ENCODE measurements at regions not wholly inside any gene's neighbourhood (a gene's known extent, or its start where the extent isn't known, plus 50 kb on each side); places are given as distances from the start of the nearest gene placed in this dataset.
"Not testable (repeated sequence)": the region's sequence is repeated elsewhere in the genome, so short reads cannot be mapped to it uniquely, and the experiment has no call there.

DNA sequence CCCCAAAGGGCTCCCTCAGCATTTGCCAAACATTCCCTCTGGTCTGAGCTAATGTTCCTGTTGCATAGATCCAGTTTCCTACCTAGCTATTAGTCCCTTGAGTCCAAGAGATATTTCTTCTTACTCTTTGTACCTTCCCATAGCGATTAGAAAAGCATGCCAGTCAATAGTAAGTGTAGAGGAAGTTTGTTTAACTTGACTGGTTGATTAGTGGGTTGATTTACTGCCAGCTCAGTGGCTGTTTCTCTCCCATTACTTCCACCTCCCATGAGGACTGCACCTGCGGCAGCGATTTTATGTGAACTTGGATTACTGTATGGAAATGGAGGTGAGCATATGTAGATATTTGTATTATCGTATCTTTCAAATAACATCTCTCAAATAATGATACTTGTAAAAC is 1748.4 kb upstream of the CELF4 start:
- no peak overlapping the region for H3K27ac ChIP-seq (ENCODE audit: low read depth, low read length)
- no CpG with 5 or more reads among the region's 4 CpGs for WGBS (ENCODE audit: insufficient coverage)
- no peak for DNase-seq (ENCODE audit: low read depth in 4 of 6, low spot score in 6 of 6)
- H3K27me3 ChIP-seq (ENCODE audit: control insufficient read depth, insufficient read depth, low read length): no peaks in the 10 kb centered on the region
- H3K36me3 ChIP-seq (ENCODE audit: control insufficient read depth, insufficient read depth, low read length): peaks cover 4% of the 10 kb centered on the region
- no peaks in the 10 kb centered on the region for H3K4me1 ChIP-seq (ENCODE audit: control insufficient read depth, insufficient read depth, low read length)
- no peak overlapping the region for H3K4me3 ChIP-seq (ENCODE audit: low read depth, low read length)
- no peaks in the 10 kb centered on the region for H3K9me3 ChIP-seq (ENCODE audit: control insufficient read depth, insufficient read depth, low read length)

DNA sequence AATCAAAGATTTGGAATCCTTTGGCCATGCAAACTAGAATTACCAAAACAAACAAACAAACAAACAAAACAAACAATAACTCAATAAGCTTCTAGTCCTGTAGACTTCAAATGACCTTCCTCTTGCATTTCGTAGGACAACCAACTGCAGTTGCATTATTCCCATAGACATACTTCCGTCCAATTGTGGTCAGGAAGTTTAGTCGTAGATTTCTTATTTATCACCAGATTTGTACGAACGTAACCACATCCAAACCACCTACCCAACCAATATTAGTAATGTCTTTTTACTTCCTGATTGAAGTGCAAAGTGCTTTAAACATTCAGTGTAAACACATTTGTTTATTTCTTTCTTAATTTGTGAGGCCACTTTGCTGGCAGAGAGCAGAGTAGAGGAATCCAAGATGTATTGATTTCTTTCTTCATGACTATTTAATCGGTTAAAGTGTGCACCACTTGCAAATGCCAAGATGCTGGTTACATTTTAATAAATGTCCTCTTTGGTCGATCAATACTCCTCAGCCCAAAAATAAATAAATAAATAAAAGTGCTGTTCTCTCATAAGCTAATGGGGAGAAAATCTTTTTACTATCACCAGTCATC is 1745.6 kb upstream of the CELF4 start:
- Histone ChIP-seq H3K4me1 (ENCODE audit: control insufficient read depth, insufficient read depth, low read length) (no peaks in the 10 kb centered on the region), H3K36me3 (ENCODE audit: control insufficient read depth, insufficient read depth, low read length) (peaks cover 6% of the 10 kb centered on the region), H3K9me3 (ENCODE audit: control insufficient read depth, insufficient read depth, low read length) (peaks cover 2% of the 10 kb centered on the region), H3K27ac (ENCODE audit: low read depth, low read length) (no peak overlapping the region), H3K4me3 (ENCODE audit: low read depth, low read length) (no peak overlapping the region), H3K27me3 (ENCODE audit: control insufficient read depth, insufficient read depth, low read length) (no peaks in the 10 kb centered on the region)
- no peak for DNase-seq (ENCODE audit: low read depth in 4 of 6, low spot score in 6 of 6)
- 96% methylated on average over 3 of the region's 7 CpGs for WGBS (ENCODE audit: insufficient coverage)

DNA sequence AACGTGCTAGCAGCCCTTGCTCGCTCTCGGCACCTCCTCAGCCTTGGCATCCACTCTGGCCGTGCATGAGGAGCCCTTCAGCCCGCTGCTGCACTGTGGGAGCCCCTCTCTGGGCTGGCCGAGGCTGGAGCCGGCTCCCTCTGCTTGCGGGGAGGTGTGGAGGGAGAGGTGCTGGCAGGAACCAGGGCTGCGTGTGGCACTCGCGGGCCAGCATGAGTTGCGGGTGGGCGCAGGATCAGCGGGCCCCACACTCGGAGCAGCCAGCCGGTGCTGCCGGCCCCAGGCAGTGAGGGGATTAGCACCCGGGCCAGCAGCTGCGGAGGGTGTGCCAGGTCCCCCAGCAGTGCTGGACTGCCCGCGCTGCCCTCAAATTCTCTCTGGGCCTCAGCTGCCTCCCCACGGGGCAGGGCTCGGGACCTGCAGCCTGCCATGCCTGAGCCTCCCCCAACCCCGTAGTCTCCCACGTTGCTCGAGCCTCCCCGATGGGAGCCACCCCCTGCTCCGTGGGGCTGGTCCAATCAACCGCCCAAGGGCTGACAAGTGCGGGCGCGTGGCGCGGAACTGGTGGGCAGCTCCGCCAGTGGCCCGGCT is 1743.4 kb upstream of the CELF4 start:
- H3K4me1 ChIP-seq (ENCODE audit: control insufficient read depth, insufficient read depth, low read length); H3K36me3 ChIP-seq (ENCODE audit: control insufficient read depth, insufficient read depth, low read length); H3K9me3 ChIP-seq (ENCODE audit: control insufficient read depth, insufficient read depth, low read length); H3K27ac ChIP-seq (ENCODE audit: low read depth, low read length); H3K27me3 ChIP-seq (ENCODE audit: control insufficient read depth, insufficient read depth, low read length); DNase-seq (ENCODE audit: low read depth in 4 of 6, low spot score in 6 of 6); H3K4me3 ChIP-seq (ENCODE audit: low read depth, low read length): not testable (repeated sequence)
- WGBS (ENCODE audit: insufficient coverage): 97% methylated on average over 36 of the region's 36 CpGs

DNA sequence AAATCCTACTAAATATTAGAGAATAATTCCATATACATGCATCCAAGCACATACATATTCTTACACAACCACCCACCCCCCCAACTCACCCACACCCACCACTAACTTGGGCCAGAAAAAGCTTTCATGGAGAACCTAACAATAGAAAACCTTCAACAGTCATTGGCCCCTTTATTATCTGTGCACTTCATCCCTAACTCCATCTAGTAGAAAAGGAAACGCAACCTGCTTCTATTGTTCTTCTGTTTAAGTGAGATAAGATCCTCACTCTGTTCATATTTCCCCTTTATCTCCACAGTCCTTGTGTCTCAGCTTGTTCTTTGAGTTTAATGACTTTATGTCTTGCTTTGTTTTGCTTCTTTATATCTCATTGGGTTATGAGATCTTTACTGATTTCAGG is 1740.2 kb upstream of the CELF4 start:
- WGBS (ENCODE audit: insufficient coverage): no CpG with 5 or more reads among the region's 1 CpG
- no peak overlapping the region for H3K27ac ChIP-seq (ENCODE audit: low read depth, low read length)
- H3K4me1 ChIP-seq (ENCODE audit: control insufficient read depth, insufficient read depth, low read length): no peaks in the 10 kb centered on the region
- no peak for DNase-seq (ENCODE audit: low read depth in 4 of 6, low spot score in 6 of 6)
- no peaks in the 10 kb centered on the region for H3K27me3 ChIP-seq (ENCODE audit: control insufficient read depth, insufficient read depth, low read length)
- H3K4me3 ChIP-seq (ENCODE audit: low read depth, low read length): no peak overlapping the region
- H3K9me3 ChIP-seq (ENCODE audit: control insufficient read depth, insufficient read depth, low read length): peaks cover 2% of the 10 kb centered on the region
- peaks cover 6% of the 10 kb centered on the region for H3K36me3 ChIP-seq (ENCODE audit: control insufficient read depth, insufficient read depth, low read length)

DNA sequence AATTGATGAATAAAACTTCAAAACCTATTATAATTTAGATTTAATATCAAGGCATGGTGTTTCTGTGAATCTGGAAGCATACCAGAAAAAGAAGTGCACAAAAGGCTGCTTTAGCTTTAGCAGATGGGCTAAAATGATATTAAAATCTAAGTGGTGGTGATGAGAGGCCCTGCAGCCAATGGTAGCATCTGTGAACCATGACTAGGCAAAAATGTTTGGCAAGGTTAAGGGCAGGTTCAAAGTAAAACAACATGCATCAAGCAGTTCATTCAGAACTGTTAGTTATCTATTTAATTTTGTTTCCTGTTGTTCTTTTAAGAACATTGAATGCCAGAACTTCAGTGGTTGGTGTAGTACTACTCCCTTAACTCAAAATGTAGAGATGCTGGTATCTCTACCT is 1736.9 kb upstream of the CELF4 start:
- H3K27me3 ChIP-seq (ENCODE audit: control insufficient read depth, insufficient read depth, low read length): no peaks in the 10 kb centered on the region
- no peaks in the 10 kb centered on the region for H3K36me3 ChIP-seq (ENCODE audit: control insufficient read depth, insufficient read depth, low read length)
- no peak overlapping the region for H3K4me3 ChIP-seq (ENCODE audit: low read depth, low read length)
- no peak overlapping the region for H3K27ac ChIP-seq (ENCODE audit: low read depth, low read length)
- H3K4me1 ChIP-seq (ENCODE audit: control insufficient read depth, insufficient read depth, low read length): no peaks in the 10 kb centered on the region
- no peak for DNase-seq (ENCODE audit: low read depth in 4 of 6, low spot score in 6 of 6)
- no peaks in the 10 kb centered on the region for H3K9me3 ChIP-seq (ENCODE audit: control insufficient read depth, insufficient read depth, low read length)

DNA sequence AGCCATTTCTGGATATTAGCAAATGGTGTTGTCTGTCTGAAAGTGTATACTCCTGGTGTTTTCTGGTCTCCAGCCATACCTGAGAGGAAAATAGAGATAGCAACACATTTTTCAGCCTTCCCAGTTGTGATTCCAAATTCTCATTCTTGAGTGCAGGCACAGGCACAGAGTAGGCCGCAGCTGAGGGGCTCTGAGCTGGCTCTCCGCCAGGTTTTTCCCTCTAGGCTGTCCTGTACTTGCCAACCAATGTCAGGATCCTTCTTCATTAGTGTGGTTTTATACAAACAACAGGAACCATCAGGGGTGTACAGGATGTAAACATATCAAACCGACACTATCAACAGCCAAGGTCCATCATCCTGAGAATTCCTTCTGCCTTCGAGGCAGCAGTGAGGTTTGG is 1733.6 kb upstream of the CELF4 start:
- Histone ChIP-seq H3K9me3 (ENCODE audit: control insufficient read depth, insufficient read depth, low read length) (no peaks in the 10 kb centered on the region), H3K36me3 (ENCODE audit: control insufficient read depth, insufficient read depth, low read length) (no peaks in the 10 kb centered on the region), H3K4me1 (ENCODE audit: control insufficient read depth, insufficient read depth, low read length) (no peaks in the 10 kb centered on the region), H3K27me3 (ENCODE audit: control insufficient read depth, insufficient read depth, low read length) (no peaks in the 10 kb centered on the region), H3K27ac (ENCODE audit: low read depth, low read length) (no peak overlapping the region), H3K4me3 (ENCODE audit: low read depth, low read length) (no peak overlapping the region)
- WGBS (ENCODE audit: insufficient coverage): 60% methylated on average over 2 of the region's 4 CpGs
- peak in 2 of 6 donors; percentile 25 to 70 for DNase-seq (ENCODE audit: low read depth in 4 of 6, low spot score in 6 of 6)

DNA sequence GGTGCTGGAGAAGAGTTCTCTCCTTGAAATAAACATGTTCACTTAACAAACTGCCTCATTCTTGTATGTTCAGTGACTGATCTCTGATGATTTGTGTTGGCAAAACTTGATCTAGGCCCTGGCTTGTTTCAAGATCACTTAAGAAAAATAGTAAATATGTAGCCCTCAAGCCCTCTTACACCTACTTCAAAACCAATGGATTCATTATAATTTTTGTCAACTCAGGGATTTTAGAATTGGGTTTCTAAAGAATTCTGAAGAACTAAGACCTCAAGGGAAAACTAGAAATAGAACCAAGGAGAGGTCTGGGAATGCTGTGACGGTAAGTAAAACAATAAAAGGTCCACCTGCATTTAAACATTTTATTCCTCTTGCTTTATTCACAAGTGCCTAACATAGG is 1731.6 kb upstream of the CELF4 start:
- Histone ChIP-seq H3K4me1 (ENCODE audit: control insufficient read depth, insufficient read depth, low read length) (no peaks in the 10 kb centered on the region), H3K36me3 (ENCODE audit: control insufficient read depth, insufficient read depth, low read length) (no peaks in the 10 kb centered on the region), H3K4me3 (ENCODE audit: low read depth, low read length) (no peak overlapping the region), H3K27ac (ENCODE audit: low read depth, low read length) (no peak overlapping the region), H3K9me3 (ENCODE audit: control insufficient read depth, insufficient read depth, low read length) (no peaks in the 10 kb centered on the region), H3K27me3 (ENCODE audit: control insufficient read depth, insufficient read depth, low read length) (no peaks in the 10 kb centered on the region)
- DNase-seq (ENCODE audit: low read depth in 4 of 6, low spot score in 6 of 6): no peak
- WGBS (ENCODE audit: insufficient coverage): no CpG with 5 or more reads among the region's 1 CpG

DNA sequence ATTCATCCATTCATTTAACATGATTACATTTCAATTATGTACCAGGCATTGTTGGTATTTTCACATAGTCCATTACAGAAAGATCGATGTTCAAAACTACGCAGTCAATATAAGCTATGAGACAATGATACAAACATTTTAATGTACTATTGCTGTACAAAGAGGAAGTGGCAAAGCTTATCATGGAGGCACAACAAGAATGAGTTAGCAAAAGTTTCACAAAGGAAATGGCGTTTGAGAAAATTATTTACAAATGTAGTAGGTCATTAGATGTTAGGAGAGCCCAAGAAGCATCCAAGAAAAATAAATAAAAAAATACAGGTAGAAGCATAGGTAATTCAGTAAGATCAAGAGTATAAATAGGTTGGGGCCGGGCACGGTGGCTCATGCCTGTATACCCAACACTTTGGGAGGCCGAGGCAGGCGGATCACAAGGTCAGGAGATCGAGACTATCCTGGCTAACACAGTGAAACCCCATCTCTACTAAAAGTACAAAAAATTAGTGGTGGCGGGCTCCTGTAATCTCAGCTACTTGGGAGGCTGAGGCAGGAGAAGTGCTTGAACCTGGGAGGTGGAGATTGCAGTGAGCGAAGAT is 1730.8 kb upstream of the CELF4 start:
- 100% methylated on average over 4 of the region's 10 CpGs for WGBS (ENCODE audit: insufficient coverage)
- Histone ChIP-seq H3K36me3 (ENCODE audit: control insufficient read depth, insufficient read depth, low read length) (no peaks in the 10 kb centered on the region), H3K4me3 (ENCODE audit: low read depth, low read length) (no peak overlapping the region), H3K27ac (ENCODE audit: low read depth, low read length) (no peak overlapping the region), H3K9me3 (ENCODE audit: control insufficient read depth, insufficient read depth, low read length) (no peaks in the 10 kb centered on the region), H3K4me1 (ENCODE audit: control insufficient read depth, insufficient read depth, low read length) (no peaks in the 10 kb centered on the region), H3K27me3 (ENCODE audit: control insufficient read depth, insufficient read depth, low read length) (no peaks in the 10 kb centered on the region)
- DNase-seq (ENCODE audit: low read depth in 4 of 6, low spot score in 6 of 6): no peak

DNA sequence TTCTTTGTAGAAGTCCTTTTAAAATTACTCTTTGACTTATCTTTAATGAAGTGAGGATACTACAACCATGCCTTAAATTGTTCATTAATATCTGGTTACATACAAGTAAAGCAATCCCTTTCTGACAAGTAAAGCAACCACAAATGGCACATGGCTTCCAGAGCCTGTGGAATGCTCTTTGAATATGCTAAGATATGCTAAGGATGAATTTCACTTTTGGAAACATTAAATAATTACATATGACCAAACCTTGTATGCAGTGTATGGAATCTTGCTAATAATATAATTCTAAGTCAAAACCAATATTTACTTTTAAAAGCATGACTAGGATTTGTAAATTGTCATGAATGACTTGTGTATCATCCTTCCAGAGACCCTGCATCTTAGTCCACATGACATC is 1711.2 kb upstream of the CELF4 start:
- Histone ChIP-seq H3K27ac (ENCODE audit: low read depth, low read length) (no peak overlapping the region), H3K4me3 (ENCODE audit: low read depth, low read length) (no peak overlapping the region), H3K9me3 (ENCODE audit: control insufficient read depth, insufficient read depth, low read length) (no peaks in the 10 kb centered on the region), H3K36me3 (ENCODE audit: control insufficient read depth, insufficient read depth, low read length) (no peaks in the 10 kb centered on the region), H3K4me1 (ENCODE audit: control insufficient read depth, insufficient read depth, low read length) (no peaks in the 10 kb centered on the region), H3K27me3 (ENCODE audit: control insufficient read depth, insufficient read depth, low read length) (no peaks in the 10 kb centered on the region)
- DNase-seq (ENCODE audit: low read depth in 4 of 6, low spot score in 6 of 6): no peak

DNA sequence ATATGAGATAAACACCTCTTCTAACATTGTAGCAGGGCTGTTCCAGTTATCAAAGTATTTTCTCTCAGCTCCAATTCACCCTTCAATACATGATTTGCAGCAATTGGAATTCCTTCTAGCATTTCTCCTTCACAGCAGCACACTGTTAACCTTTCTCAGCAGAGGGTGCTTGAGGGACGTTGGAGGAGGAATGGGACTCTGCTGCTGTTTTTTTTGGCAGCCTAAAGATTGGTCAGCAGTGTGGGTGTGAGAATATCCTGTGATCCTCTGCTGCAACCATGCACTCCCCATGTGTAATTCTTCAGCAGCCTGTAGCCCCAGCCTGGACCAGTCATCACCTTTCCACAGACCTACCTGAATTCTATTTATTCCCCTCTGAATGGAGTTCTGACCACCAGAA is 1708.9 kb upstream of the CELF4 start:
- Histone ChIP-seq H3K27me3 (ENCODE audit: control insufficient read depth, insufficient read depth, low read length) (no peaks in the 10 kb centered on the region), H3K9me3 (ENCODE audit: control insufficient read depth, insufficient read depth, low read length) (no peaks in the 10 kb centered on the region), H3K27ac (ENCODE audit: low read depth, low read length) (no peak overlapping the region), H3K36me3 (ENCODE audit: control insufficient read depth, insufficient read depth, low read length) (no peaks in the 10 kb centered on the region), H3K4me3 (ENCODE audit: low read depth, low read length) (no peak overlapping the region), H3K4me1 (ENCODE audit: control insufficient read depth, insufficient read depth, low read length) (no peaks in the 10 kb centered on the region)
- DNase-seq (ENCODE audit: low read depth in 4 of 6, low spot score in 6 of 6): no peak
- WGBS (ENCODE audit: insufficient coverage): no CpG with 5 or more reads among the region's 1 CpG
